OCI-LY7 (cell line): ENCODE measurements at regions not wholly inside any gene's neighbourhood (a gene's known extent, or its start where the extent isn't known, plus 50 kb on each side); places are given as distances from the start of the nearest gene placed in this dataset.

ENCODE experiments used
- BruUV-seq: library from RNA; stranded (reverse); fragments of 400-500 nt; replicated peaks from 2 replicates; lab custom pipeline; 2021; lab: Mats Ljungman, UMichigan
- CTCF ChIA-PET: fragments of 300-600 bp; sonication (Branson Sonifier 250); formaldehyde crosslinking; loops from one replicate; lab custom pipeline; 2022; ENCODE audit warnings: antibody characterized with exemption; ENCODE audit not compliant: unreplicated experiment; lab: Charles Lee
- POLR2A ChIA-PET: fragments of 300-600 bp; sonication (Branson Sonifier 250); formaldehyde crosslinking; loops from one replicate; lab custom pipeline; 2022; ENCODE audit warnings: antibody characterized with exemption; lab: Charles Lee
- DNase-seq: peaks from one replicate; pipeline ENCODE4 v3.0.0-alpha.2; 2015; ENCODE audit warnings: low spot score
- H2AFZ ChIP-seq: fragments of 200-600 bp; sonication (generic), shearing (Covaris generic); 2 replicates; pipeline ENCODE4 v1.6.1; 2014; ENCODE audit warnings: mild to moderate bottlenecking, antibody characterized with exemption, low read length, moderate library complexity
- H3K27ac ChIP-seq: fragments of 200-600 bp; sonication (generic); 2 replicates; pipeline ENCODE4 v1.5.1; 2014; ENCODE audit warnings: mixed run types, low read depth, mild to moderate bottlenecking, moderate library complexity, low read length, inconsistent platforms; ENCODE audit not compliant: poor library complexity, severe bottlenecking
- H3K36me3 ChIP-seq: fragments of 200-600 bp; sonication (generic); 2 replicates; pipeline ENCODE4 v1.6.1; 2014; ENCODE audit warnings: mild to moderate bottlenecking, antibody characterized with exemption, low read length, moderate library complexity, mixed read lengths; ENCODE audit not compliant: insufficient read depth
- H3K4me1 ChIP-seq: fragments of 200-600 bp; sonication (generic); 2 replicates; pipeline ENCODE4 v1.5.1; 2014; ENCODE audit warnings: mild to moderate bottlenecking, low read length; ENCODE audit not compliant: insufficient read depth, poor library complexity, severe bottlenecking
- H3K4me2 ChIP-seq: fragments of 200-600 bp; sonication (generic); 2 replicates; pipeline ENCODE4 v1.6.1; 2014; ENCODE audit warnings: mild to moderate bottlenecking, low read length
- H3K4me3 ChIP-seq: fragments of 200-600 bp; sonication (generic); 2 replicates; pipeline ENCODE4 v1.5.1; 2014; ENCODE audit warnings: mild to moderate bottlenecking, low read depth, low read length; ENCODE audit not compliant: poor library complexity, severe bottlenecking
- H3K79me2 ChIP-seq: fragments of 200-600 bp; sonication (generic); 2 replicates; pipeline ENCODE4 v1.6.1; 2016; ENCODE audit warnings: low read depth, mild to moderate bottlenecking, low read length, moderate library complexity, mixed read lengths; ENCODE audit not compliant: insufficient read depth
- H3K9me2 ChIP-seq: fragments of 200-600 bp; sonication (generic); 2 replicates; pipeline ENCODE4 v1.6.1; 2016; ENCODE audit warnings: mild to moderate bottlenecking, low read length, mixed read lengths; ENCODE audit not compliant: insufficient read depth
- H3K9me3 ChIP-seq: fragments of 200-600 bp; sonication (generic); 2 replicates; pipeline ENCODE4 v1.6.1; 2014; ENCODE audit warnings: mild to moderate bottlenecking, mixed run types, low read length, mixed read lengths
- H4K20me1 ChIP-seq: fragments of 200-600 bp; sonication (generic); 2 replicates; pipeline ENCODE4 v1.6.1; 2014; ENCODE audit warnings: mild to moderate bottlenecking, antibody characterized with exemption, low read length, moderate library complexity, mixed read lengths; ENCODE audit not compliant: insufficient read depth
- CTCF ChIP-seq: fragments of 200-600 bp; sonication (generic); conservative IDR thresholded peaks from 2 replicates; pipeline ENCODE4 v1.5.1; 2014; ENCODE audit warnings: mild to moderate bottlenecking, antibody characterized with exemption, low read length, moderate library complexity, mixed read lengths
- EZH2phosphoT487 ChIP-seq: fragments of 200-600 bp; sonication (generic); IDR thresholded peaks from 2 replicates; pipeline ENCODE4 v1.6.1; 2018; ENCODE audit warnings: low read depth, borderline replicate concordance, mild to moderate bottlenecking, mixed run types, antibody characterized with exemption, low read length, moderate library complexity, mixed read lengths
- intact Hi-C: fragments of 100-400 bp; cut with micrococcal nuclease; formaldehyde crosslinking; loops from one replicate; pipeline ENCODE4 v1.10.0; 2022; ENCODE audit not compliant: unreplicated experiment

- no peak for DNase-seq
These were observed 60.3 kb upstream of the ZNF536 start for GRCh38 chr19:30311911-30312310.

GRCh38 chr19:30312582-30313352, 59.4 kb upstream of the ZNF536 start:
- Histone ChIP-seq H3K9me2 (no peaks in the 10 kb centered on the region), H4K20me1 (no peaks in the 10 kb centered on the region), H3K79me2 (no peaks in the 10 kb centered on the region), H3K36me3 (no peaks in the 10 kb centered on the region), H2AFZ (no peak overlapping the region), H3K9me3 (no peaks in the 10 kb centered on the region), H3K4me2 (no peak overlapping the region), H3K27ac (no peak overlapping the region), H3K4me3 (no peak overlapping the region), H3K4me1 (no peaks in the 10 kb centered on the region)
- no peak for TF ChIP-seq EZH2phosphoT487
- TF ChIP-seq CTCF: no peak
- BruUV-seq: no TSS peak
- CTCF ChIA-PET: no interaction called here
- POLR2A ChIA-PET: no interaction called here
- intact Hi-C loops: no loop called here
- no peak for DNase-seq

More at GRCh38 chr19:30311911-30312310, 60.3 kb upstream of the ZNF536 start:
- Histone ChIP-seq H3K9me2 (no peaks in the 10 kb centered on the region), H3K4me2 (no peak overlapping the region), H3K27ac (no peak overlapping the region), H3K79me2 (no peaks in the 10 kb centered on the region), H3K4me3 (no peak overlapping the region), H4K20me1 (no peaks in the 10 kb centered on the region), H3K9me3 (no peaks in the 10 kb centered on the region), H3K4me1 (no peaks in the 10 kb centered on the region), H3K36me3 (no peaks in the 10 kb centered on the region), H2AFZ (no peak overlapping the region)
- CTCF ChIA-PET: interaction anchor here (0.5 kb wide), 1 partner anchor 576 kb away, joined by 5 read pairs; no protein-coding TSS in a partner anchor
- intact Hi-C loops: no loop called here
- POLR2A ChIA-PET: no interaction called here
- no TSS peak for BruUV-seq
- TF ChIP-seq EZH2phosphoT487: no peak
- TF ChIP-seq CTCF: no peak

- intact Hi-C loops: no loop called here
- POLR2A ChIA-PET: no interaction called here
- BruUV-seq: no TSS peak
- Histone ChIP-seq H3K36me3 (no peaks in the 10 kb centered on the region), H3K9me2 (no peaks in the 10 kb centered on the region), H3K4me3 (no peak overlapping the region), H4K20me1 (no peaks in the 10 kb centered on the region), H3K4me2 (no peak overlapping the region), H3K27ac (no peak overlapping the region), H2AFZ (no peak overlapping the region), H3K4me1 (no peaks in the 10 kb centered on the region), H3K9me3 (no peaks in the 10 kb centered on the region), H3K79me2 (no peaks in the 10 kb centered on the region)
- no peak for DNase-seq
- CTCF ChIA-PET: no interaction called here
- TF ChIP-seq CTCF: no peak
- TF ChIP-seq EZH2phosphoT487: no peak
These were observed 58.8 kb upstream of the ZNF536 start for GRCh38 chr19:30313353-30313750.
